Vagina (tissue), 2 donors: ENCODE measurements at regions not wholly inside any gene's neighbourhood (a gene's known extent, or its start where the extent isn't known, plus 50 kb on each side); places are given as distances from the start of the nearest gene placed in this dataset.
A peak's percentile ranks its signal among the peaks of the same experiment; 100 is the strongest.

ENCODE experiments used
- DNase-seq, 2 donors: peaks; one replicate each; pipeline ENCODE4 v3.0.0-alpha.2; 2017; ENCODE audit errors: extremely low spot score in 2 of 2
- H3K27ac ChIP-seq: fragments of 200-600 bp; sonication (generic); one replicate; pipeline ENCODE4 v1.5.1; 2019
- H3K27me3 ChIP-seq: fragments of 200-600 bp; sonication (generic); one replicate; pipeline ENCODE4 v1.5.1; 2019
- H3K36me3 ChIP-seq, 2 donors: fragments of 200-600 bp; sonication (generic); one replicate each; pipeline ENCODE4 v1.5.1; 2017 to 2019
- H3K4me1 ChIP-seq: fragments of 200-600 bp; sonication (generic); one replicate; pipeline ENCODE4 v1.5.1; 2019
- H3K4me3 ChIP-seq, 2 donors: fragments of 200-600 bp; sonication (generic); 1 replicate in 1 of 2; 2 replicates in 1 of 2; pipeline ENCODE4 v1.5.1; 2016 to 2019
- H3K9me3 ChIP-seq: fragments of 200-600 bp; sonication (generic); one replicate; pipeline ENCODE4 v1.5.1; 2019
- CTCF ChIP-seq, 3 experiments: fragments of 450-650 bp in 2 of 3; fragments of 200-600 bp in 1 of 3; sonication (generic) in 1 of 3; IDR thresholded peaks; one replicate each; pipeline ENCODE4 v1.5.1; 2017 to 2019; ENCODE audit warnings: antibody characterized with exemption in 3 of 3, mild to moderate bottlenecking in 2 of 3, moderate library complexity in 2 of 3
- POLR2A ChIP-seq, 2 donors: fragments of 450-650 bp; IDR thresholded peaks; one replicate each; pipeline ENCODE4 v1.6.1; 2017; ENCODE audit warnings: antibody characterized with exemption in 2 of 2, mild to moderate bottlenecking in 2 of 2, moderate library complexity in 2 of 2
- POLR2AphosphoS5 ChIP-seq, 2 donors: sonication (generic); formaldehyde crosslinking; IDR thresholded peaks; one replicate each; pipeline ENCODE4 v1.9.0; 2017; ENCODE audit warnings: antibody characterized with exemption in 2 of 2, mild to moderate bottlenecking in 2 of 2, low read depth in 1 of 2; ENCODE audit not compliant: insufficient read depth in 1 of 2
- intact Hi-C: fragments of 100-400 bp; cut with DNase I; formaldehyde crosslinking; loops from one replicate; pipeline ENCODE4 v1.15.1; 2023

- no peak overlapping the region for H3K4me3 ChIP-seq
- no peaks in the 10 kb centered on the region for H3K27me3 ChIP-seq
- intact Hi-C loops: no loop called here
- DNase-seq: no peak
- no peaks in the 10 kb centered on the region for H3K4me1 ChIP-seq
- no peak for TF ChIP-seq POLR2A (IDR thresholded peaks at IDR 0.05)
- TF ChIP-seq CTCF (IDR thresholded peaks at IDR 0.05): no peak
- no peak for TF ChIP-seq POLR2AphosphoS5 (IDR thresholded peaks at IDR 0.05; ENCODE audit: insufficient read depth in 1 of 2, low read depth in 1 of 2)
- no peaks in the 10 kb centered on the region for H3K36me3 ChIP-seq
- peak overlapping the region; percentile 10 for H3K27ac ChIP-seq
- H3K9me3 ChIP-seq: no peaks in the 10 kb centered on the region
Observed at GRCh38 chr6:81996414-81996813, 243.9 kb upstream of the TENT5A start.

- no peak for DNase-seq
- intact Hi-C loops: no loop called here
- Histone ChIP-seq H3K4me1 (no peaks in the 10 kb centered on the region), H3K27ac (peak overlapping the region; percentile 24), H3K36me3 (no peaks in the 10 kb centered on the region), H3K9me3 (no peaks in the 10 kb centered on the region), H3K27me3 (no peaks in the 10 kb centered on the region), H3K4me3 (no peak overlapping the region)
- TF ChIP-seq POLR2AphosphoS5 (IDR thresholded peaks at IDR 0.05; ENCODE audit: insufficient read depth in 1 of 2, low read depth in 1 of 2) (no peak), CTCF (IDR thresholded peaks at IDR 0.05) (no peak), POLR2A (IDR thresholded peaks at IDR 0.05) (no peak)
Observed at GRCh38 chr6:81995548-81996289, 243.2 kb upstream of the TENT5A start.

GRCh38 chr6:81988871-81989270 lies 236.4 kb upstream of the TENT5A start:
- H3K9me3 ChIP-seq: no peaks in the 10 kb centered on the region
- H3K4me3 ChIP-seq: no peak overlapping the region
- H3K36me3 ChIP-seq: no peaks in the 10 kb centered on the region
- no peak overlapping the region for H3K27ac ChIP-seq
- no peaks in the 10 kb centered on the region for H3K4me1 ChIP-seq
- no peak for DNase-seq
- no peaks in the 10 kb centered on the region for H3K27me3 ChIP-seq
- intact Hi-C loops: no loop called here
- TF ChIP-seq POLR2AphosphoS5 (IDR thresholded peaks at IDR 0.05; ENCODE audit: insufficient read depth in 1 of 2, low read depth in 1 of 2): no peak
- no peak for TF ChIP-seq POLR2A (IDR thresholded peaks at IDR 0.05)
- no peak for TF ChIP-seq CTCF (IDR thresholded peaks at IDR 0.05)

- H3K27ac ChIP-seq: no peak overlapping the region
- TF ChIP-seq CTCF (IDR thresholded peaks at IDR 0.05): no peak
- no peak for TF ChIP-seq POLR2AphosphoS5 (IDR thresholded peaks at IDR 0.05; ENCODE audit: insufficient read depth in 1 of 2, low read depth in 1 of 2)
- no peak for TF ChIP-seq POLR2A (IDR thresholded peaks at IDR 0.05)
- no peaks in the 10 kb centered on the region for H3K36me3 ChIP-seq
- H3K27me3 ChIP-seq: no peaks in the 10 kb centered on the region
- no peaks in the 10 kb centered on the region for H3K9me3 ChIP-seq
- no peaks in the 10 kb centered on the region for H3K4me1 ChIP-seq
- intact Hi-C loops: no loop called here
- DNase-seq: no peak
- H3K4me3 ChIP-seq: no peak overlapping the region
Observed at GRCh38 chr6:81988446-81988845, 236.0 kb upstream of the TENT5A start.

- Histone ChIP-seq H3K36me3 (no peaks in the 10 kb centered on the region), H3K9me3 (no peaks in the 10 kb centered on the region), H3K4me3 (no peak overlapping the region), H3K27ac (no peak overlapping the region), H3K27me3 (no peaks in the 10 kb centered on the region), H3K4me1 (no peaks in the 10 kb centered on the region)
- intact Hi-C loops: no loop called here
- DNase-seq: no peak
- TF ChIP-seq POLR2A (IDR thresholded peaks at IDR 0.05) (no peak), POLR2AphosphoS5 (IDR thresholded peaks at IDR 0.05; ENCODE audit: insufficient read depth in 1 of 2, low read depth in 1 of 2) (no peak), CTCF (IDR thresholded peaks at IDR 0.05) (no peak)
Observed at GRCh38 chr6:81987293-81987692, 234.8 kb upstream of the TENT5A start.
